Adrenal gland (tissue), 9 donors: ENCODE measurements at regions not wholly inside any gene's neighbourhood (a gene's known extent, or its start where the extent isn't known, plus 50 kb on each side); places are given as distances from the start of the nearest gene placed in this dataset.

Source experiments
- DNase-seq, 7 donors: peaks; one replicate each; pipeline ENCODE4 v3.0.0-alpha.2; 2019 to 2020
- H3K27ac ChIP-seq, 5 donors: fragments of 200-600 bp; sonication (generic) in 4 of 5; 1 replicate in 3 of 5; 2 replicates in 2 of 5; pipeline versions ENCODE4 v1.5.1 to v1.8.0; 2016 to 2020; ENCODE audit warnings: mild to moderate bottlenecking in 1 of 5
- H3K27me3 ChIP-seq: fragments of 200-600 bp; 2 replicates; pipeline ENCODE4 v1.8.0; 2021
- H3K36me3 ChIP-seq, 2 donors: fragments of 200-600 bp; replicated peaks in 1 of 2; 1 replicate in 1 of 2; 2 replicates in 1 of 2; pipeline versions ENCODE4 v1.5.1 to v1.8.0; 2018 to 2022
- H3K4me1 ChIP-seq, 2 donors: fragments of 200-600 bp; replicated peaks in 1 of 2; 1 replicate in 1 of 2; 2 replicates in 1 of 2; pipeline versions ENCODE4 v1.5.1 to v1.8.0; 2018 to 2021
- H3K4me3 ChIP-seq, 4 donors: fragments of 200-600 bp; sonication (generic) in 3 of 4; one replicate each; pipeline ENCODE4 v1.5.1; 2016 to 2018
- H3K9me3 ChIP-seq, 3 donors: fragments of 200-600 bp; sonication (generic) in 1 of 3; replicated peaks in 1 of 3; 1 replicate in 2 of 3; 2 replicates in 1 of 3; pipeline versions ENCODE4 v1.5.1 to v1.8.0; 2016 to 2021
- CTCF ChIP-seq, 6 experiments: fragments of 450-650 bp in 4 of 6; fragments of 200-600 bp in 2 of 6; sonication (generic) in 1 of 6; IDR thresholded peaks; 1 replicate in 5 of 6; 2 replicates in 1 of 6; pipeline versions ENCODE4 v1.5.1 to v1.8.0; 2016 to 2021; ENCODE audit warnings: antibody characterized with exemption in 6 of 6, mild to moderate bottlenecking in 2 of 6, moderate library complexity in 1 of 6
- POLR2A ChIP-seq, 2 donors: fragments of 450-650 bp; IDR thresholded peaks; one replicate each; pipeline ENCODE4 v1.6.1; 2017; ENCODE audit warnings: antibody characterized with exemption in 2 of 2, mild to moderate bottlenecking in 2 of 2, moderate library complexity in 1 of 2
- WGBS, 4 donors: extraction: QIAGEN DNeasy Blood & Tissue Kit in 2 of 4; methylation state at CpG; one replicate each; pipeline versions ENCODE4 v1.1.5 to v1.1.7; 2013 to 2017; 5-methylcytosine and 5-hydroxymethylcytosine counted together
- intact Hi-C, 2 donors: fragments of 100-400 bp; cut with DNase I; formaldehyde crosslinking; loops; one replicate each; pipeline versions ENCODE4 v1.14.1 to v1.15.0; 2022 to 2023
- small RNA-seq, 2 donors: library from RNA; depleted of rRNA; stranded (forward); fragments of <200 nt; gene quantifications; one replicate each; pipeline ENCODE3, GENCODE V24; 2016
- donor health status: healthy with polysubstance abuse.
- donor health status: Bipolar disorder and iron deficiency.
- donor health status: DM: yes; HTN: yes; CAD: no.
- donor health status: DM: no; HTN: no; CAD: no.
- donor health status: DM: no; HTN: no; CAD: no.

- Histone ChIP-seq H3K27me3 (no peaks in the 10 kb centered on the region), H3K9me3 (no peaks in the 10 kb centered on the region), H3K4me1 (peaks cover 0 to 10% of the 10 kb centered on the region in 2 donors), H3K36me3 (no peaks in the 10 kb centered on the region), H3K4me3 (no peak overlapping the region), H3K27ac (no peak overlapping the region)
- WGBS, 4 donors, result 39 to 56% (median 53%) methylated on average over 6 of the region's 6 CpGs
- TF ChIP-seq POLR2A (IDR thresholded peaks at IDR 0.05), result no peak
- TF ChIP-seq CTCF (IDR thresholded peaks at IDR 0.05), result no peak
- peak in 3 of 7 donors; percentile 6 to 30 (median 30) for DNase-seq
- intact Hi-C loops, result no loop called here
These were observed 53.1 kb upstream of the GNG2 start for GRCh38 chr14:51807356-51807755.

Small RNAs in the stretch of these regions (small RNA-seq; reads per million reads assigned to genes)
- 0 reads per million in 2 donors for gene AL079307.3
